ENCODE measurements at regions not wholly inside any gene's neighbourhood (a gene's known extent, or its start where the extent isn't known, plus 50 kb on each side); places are given as distances from the start of the nearest gene placed in this dataset.
"Not testable (repeated sequence)": the region's sequence is repeated elsewhere in the genome, so short reads cannot be mapped to it uniquely, and the experiment has no call there.

DNA sequence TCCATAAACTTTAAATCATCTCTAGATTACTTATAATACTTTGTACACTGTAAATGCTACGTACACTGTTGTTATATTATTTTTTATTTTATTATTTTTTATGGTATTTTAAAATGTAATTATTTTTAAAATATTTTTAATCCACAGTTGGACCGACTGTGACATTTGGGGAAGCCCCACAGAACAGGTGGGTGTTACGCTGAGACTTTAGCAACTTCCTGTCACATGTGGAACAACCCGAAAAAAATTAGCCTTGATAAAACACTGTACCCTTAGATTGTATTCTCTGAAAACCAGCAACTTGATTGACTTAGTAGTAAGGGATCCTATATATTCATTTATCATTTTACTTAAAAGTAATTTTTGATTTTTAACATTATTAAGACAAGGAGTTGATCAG is 1755.7 kb upstream of the SEL1L start:
- no peak for DNase-seq (ENCODE audit: low read depth in 3 of 3)

DNA sequence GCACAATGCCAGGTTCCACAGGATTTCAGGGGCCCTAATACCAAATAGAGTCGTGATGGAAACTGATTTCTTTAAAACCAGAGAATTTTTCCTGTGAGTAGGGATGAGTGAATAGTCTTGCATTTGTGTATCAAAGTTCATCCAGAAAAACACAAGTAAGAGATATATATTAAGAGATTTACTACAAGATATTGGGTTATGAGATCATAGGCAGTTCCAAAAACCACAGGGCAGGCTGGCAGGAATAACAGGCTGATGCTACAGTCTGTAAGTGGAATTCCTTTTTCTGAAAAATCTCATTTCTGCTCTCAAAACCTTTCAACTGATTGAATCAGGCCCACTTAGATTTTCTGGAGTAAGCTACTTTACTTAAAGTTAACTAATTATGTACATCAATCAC is 1756.2 kb upstream of the SEL1L start:
- DNase-seq (ENCODE audit: low read depth in 3 of 3) = no peak

GRCh38 chr14:83290447-83290846 is 1756.8 kb upstream of the SEL1L start:
- no peak for DNase-seq (ENCODE audit: low read depth in 3 of 3)

DNA sequence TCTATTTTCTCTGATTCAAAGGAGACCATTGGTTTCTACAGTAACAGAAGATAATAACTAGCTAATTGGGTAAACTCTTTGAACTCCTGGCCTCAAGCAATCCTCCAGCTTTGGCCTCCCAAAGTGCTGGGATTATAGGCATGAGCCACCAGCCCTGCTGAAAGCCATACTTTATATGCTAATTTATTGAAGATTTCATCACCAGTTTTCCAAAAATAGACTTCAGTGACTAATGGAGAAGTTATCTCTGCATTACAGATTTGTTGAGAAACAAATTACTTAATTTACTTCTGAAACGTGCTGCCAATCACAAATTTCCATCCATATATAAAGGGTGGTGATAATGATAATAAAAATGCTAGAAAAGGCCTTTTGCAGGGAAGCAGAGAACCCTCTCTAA is 1758.1 kb upstream of the SEL1L start:
- no peak for DNase-seq (ENCODE audit: low read depth in 3 of 3)

- DNase-seq (ENCODE audit: low read depth in 3 of 3) = no peak
These were observed 1761.3 kb upstream of the SEL1L start for GRCh38 chr14:83294941-83295340.

GRCh38 chr14:83297361-83297760 is 1763.7 kb upstream of the SEL1L start:
- DNase-seq (ENCODE audit: low read depth in 3 of 3) = no peak

DNA sequence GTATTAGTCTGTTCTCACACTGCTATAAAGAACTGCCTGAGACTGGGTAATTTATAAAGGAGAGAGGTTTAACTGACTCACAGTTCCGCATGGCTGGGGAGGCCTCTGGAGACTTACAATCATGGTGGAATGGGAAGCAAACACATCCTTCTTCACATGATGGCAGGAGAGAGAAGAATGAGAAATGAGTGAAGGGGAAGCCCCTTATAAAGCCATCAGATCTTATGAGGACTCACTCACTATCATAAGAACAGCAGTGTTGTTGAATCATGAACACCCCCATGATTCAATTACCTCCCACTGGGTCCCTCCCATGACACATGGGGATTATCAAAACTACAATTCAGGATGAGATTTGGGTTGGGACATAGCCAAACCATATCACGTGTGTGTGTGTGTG is 1764.4 kb upstream of the SEL1L start:
- DNase-seq (ENCODE audit: low read depth in 3 of 3) = not testable (repeated sequence)

DNA sequence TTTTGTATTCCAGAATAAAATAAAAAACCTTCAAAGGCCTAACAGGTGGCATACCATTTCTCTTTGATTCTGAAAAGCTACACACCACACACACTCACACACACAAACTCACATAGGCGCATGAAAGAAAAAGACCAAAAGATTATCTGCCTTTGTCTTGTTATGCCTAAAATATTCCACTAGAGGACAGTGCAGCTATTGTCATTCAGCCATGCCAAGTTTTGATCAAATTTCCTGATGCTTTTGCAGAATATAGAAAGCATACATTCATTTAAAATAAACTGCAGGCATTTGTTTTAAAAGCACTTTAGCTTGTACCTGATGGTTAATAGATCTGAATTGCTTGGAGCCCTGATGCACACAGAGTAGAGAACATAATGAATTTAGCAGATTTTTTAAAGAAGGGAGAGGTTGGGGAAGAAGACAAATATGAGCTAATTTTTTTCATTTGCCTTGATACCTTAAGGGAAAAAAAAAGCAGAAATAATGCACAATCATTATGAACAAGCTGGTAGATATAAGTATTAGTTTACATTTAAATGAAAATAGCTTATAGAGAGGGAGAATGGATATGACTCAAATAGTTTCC is 1766.9 kb upstream of the SEL1L start:
- no peak for DNase-seq (ENCODE audit: low read depth in 3 of 3)

DNA sequence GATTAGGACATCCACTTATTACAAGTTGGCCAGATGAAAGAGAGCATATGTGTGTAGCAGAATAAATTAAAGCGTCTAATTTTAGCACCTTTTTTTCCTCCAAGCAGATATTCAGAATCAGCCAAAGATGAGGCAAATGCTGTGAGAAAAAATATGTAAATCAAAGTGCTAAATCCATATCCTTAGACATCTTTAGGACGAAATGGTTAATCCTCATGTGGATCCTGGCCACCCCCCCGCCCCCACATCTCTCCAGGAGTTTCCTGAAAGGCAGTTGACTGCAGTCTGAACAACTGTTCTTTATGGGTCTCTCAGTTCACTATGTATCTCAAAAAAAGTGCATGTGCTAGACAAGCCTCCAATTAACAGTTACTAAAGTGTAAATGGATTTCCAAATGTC is 1768.1 kb upstream of the SEL1L start:
- DNase-seq (ENCODE audit: low read depth in 3 of 3) = no peak

DNA sequence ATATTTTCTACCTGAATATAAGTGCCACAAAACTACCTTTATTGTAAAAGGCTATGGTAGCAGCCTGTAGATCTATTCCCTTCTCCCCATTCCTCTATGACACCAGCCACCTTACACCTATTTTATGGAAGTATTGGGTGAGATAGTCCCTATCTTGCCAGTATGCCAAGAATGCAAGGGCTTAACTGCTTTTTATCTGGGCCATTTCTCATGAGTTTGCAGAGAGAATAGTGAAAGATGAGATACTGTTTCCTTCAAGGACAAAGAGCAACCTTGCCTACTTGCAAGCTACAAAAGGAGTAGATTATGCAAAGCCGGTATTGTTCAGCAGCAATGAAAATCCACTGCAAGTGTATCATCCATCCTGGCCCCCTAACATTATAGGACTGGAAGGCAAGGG is 1775.6 kb upstream of the SEL1L start:
- DNase-seq (ENCODE audit: low read depth in 3 of 3) = no peak

GRCh38 chr14:83309833-83310232 is 1776.2 kb upstream of the SEL1L start:
- DNase-seq (ENCODE audit: low read depth in 3 of 3) = no peak

- DNase-seq (ENCODE audit: low read depth in 3 of 3) = no peak
These were observed 1778.9 kb upstream of the SEL1L start for GRCh38 chr14:83312511-83312910.

DNA sequence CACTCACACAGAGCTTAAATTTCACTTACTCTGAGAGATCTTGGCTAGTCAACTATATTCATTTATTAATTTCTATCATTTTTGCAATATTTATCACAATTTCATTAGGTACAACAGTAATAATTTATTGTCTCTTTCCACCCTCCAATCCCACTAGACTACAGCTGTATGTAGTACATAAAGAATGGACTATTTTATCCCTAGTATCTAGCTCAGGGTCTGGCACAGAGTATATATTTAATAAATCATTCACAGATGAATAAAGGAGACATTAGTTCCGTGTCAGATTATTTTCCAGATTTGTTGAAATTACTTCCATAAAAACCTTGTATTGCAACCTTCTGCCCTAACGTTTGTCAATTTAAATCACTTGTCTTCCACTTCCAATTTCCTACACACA is 1781.1 kb upstream of the SEL1L start:
- DNase-seq (ENCODE audit: low read depth in 3 of 3) = no peak

GRCh38 chr14:83316356-83316755 is 1782.7 kb upstream of the SEL1L start:
- no peak for DNase-seq (ENCODE audit: low read depth in 3 of 3)

DNA sequence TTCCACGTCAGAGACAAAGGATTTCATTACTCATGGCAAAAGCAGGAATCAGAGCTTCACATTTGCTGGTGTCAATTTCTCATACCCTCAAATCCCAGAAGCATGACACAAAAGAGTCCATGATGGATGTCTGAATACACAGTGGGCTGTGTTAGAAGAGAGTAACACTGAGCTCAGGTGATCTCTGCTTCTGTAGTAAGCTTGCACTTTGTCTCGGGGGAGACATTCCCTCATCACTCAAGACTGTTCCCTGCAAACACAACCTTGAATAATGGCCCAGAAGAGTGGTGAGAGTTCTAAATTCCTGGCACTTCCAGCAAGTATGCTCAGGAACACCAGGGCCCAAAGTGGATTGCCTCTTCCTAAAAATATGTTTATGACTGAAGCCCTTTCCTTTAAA is 1787.2 kb upstream of the SEL1L start:
- no peak for DNase-seq (ENCODE audit: low read depth in 3 of 3)

- DNase-seq (ENCODE audit: low read depth in 3 of 3) = no peak
These were observed 1797.9 kb upstream of the SEL1L start for GRCh38 chr14:83331513-83331912.

DNA sequence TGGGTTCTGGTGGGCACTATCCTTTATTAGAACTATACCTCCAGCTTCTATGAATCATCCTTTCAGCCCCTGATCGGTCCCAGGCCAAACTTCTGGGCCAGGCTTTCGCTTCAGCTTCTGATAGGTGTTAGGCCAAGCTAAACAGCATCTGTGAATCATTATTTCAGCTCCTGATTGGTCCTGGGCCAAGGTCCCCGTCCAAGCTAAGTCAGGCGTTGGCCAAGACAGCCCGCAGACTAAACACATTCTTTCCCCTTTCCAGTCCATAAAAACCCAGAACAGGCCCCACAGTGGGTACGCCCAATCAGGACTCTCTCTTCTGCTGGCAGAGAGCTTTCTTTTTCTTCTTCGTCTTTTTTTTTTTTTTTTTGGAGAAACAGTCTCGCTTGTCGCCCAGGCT is 1808.9 kb upstream of the SEL1L start:
- no peak for DNase-seq (ENCODE audit: low read depth in 3 of 3)

DNA sequence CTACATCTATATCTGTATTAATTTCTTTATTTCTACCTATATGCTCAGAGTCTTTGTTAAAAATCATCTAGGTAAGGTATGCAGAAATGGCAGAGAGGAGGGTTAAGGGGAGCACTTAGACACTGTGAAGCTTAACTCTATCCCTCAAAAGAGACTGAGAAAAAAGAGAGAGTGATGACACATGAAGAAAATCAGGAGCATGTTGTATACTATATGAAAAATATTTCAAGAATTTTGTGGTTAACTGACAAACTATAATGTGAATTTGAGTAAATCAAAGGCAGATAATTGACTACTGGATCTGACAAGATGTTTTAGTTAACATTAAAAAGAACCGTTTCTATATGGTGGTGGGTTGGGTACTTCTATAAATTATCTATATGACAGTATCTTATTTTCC is 1814.2 kb upstream of the SEL1L start:
- DNase-seq (ENCODE audit: low read depth in 3 of 3) = no peak

DNA sequence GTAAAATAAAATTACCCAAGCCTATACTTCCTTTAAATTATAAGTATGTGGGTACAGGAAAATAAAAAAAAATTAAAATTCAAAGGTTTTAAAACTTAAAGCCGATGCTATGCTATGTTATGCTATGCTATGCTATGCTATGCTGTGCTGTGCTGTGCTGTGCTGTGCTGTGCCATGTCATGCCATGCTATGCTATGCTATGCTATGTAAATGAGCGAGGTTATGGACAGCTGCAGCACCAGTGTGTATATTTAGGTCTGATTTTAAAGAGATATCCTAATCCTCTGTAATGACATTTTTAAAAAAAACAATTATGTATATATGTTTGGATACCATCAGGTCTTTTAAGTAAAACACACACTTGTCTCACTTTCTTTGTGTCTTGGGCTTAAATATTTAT is 1822.0 kb upstream of the SEL1L start:
- no peak for DNase-seq (ENCODE audit: low read depth in 3 of 3)

DNA sequence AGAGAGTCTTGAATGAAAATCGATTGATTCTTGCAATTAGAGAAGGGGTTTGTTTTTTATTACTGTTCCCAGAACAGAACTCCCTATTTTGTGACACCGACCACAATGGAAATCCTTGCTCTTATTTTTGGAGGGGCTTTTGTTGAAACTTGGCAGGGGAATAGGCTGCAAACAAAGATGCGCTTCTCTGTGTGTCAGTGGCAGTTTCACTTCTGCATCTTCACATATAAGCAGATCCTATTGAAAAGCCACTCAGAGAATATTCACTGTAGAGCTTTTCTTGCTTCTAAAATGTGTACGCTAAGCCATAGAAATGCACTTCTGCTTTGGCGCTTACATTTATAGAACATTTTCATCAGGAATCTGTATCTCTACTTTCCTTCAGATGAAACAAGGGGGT is 1822.4 kb upstream of the SEL1L start:
- no peak for DNase-seq (ENCODE audit: low read depth in 3 of 3)

DNA sequence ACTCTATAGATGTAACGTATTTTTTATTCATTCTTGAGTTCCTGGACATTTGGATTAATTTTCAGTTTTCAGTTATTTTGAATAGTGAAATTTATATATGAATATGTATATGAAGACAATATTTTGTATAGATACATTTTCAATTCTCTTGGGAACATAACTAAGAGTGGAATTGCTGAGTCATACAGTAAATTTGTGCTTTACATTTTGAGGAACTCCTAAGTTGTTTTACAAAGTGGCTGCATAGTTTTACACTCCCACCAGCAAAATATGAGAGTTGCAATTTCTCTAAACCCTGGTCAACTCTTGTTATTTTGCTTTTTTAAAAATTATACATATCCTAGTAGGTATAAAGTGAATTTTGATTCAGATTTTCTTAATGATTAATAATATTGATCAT is 1838.6 kb upstream of the SEL1L start:
- no peak for DNase-seq (ENCODE audit: low read depth in 3 of 3)

DNA sequence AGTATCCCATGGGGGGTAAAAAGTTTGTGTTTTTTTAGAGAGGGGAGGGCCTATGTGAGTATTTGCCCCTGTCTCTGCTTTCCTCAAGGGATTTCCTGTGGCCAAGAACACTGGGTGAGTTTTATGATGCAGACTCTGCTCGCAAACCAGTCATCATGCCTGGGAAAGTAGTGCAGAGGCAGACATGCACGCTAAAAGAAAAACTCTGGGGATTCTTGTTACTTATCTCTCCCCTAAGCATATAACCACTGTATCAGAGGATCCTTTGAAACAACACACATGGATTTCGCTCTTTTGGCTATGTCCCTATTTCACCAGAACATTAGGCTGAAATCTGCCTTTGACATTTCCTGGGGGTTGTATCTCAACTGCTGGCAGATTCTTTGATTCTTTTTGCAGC is 1845.8 kb upstream of the SEL1L start:
- DNase-seq (ENCODE audit: low read depth in 3 of 3) = no peak

DNA sequence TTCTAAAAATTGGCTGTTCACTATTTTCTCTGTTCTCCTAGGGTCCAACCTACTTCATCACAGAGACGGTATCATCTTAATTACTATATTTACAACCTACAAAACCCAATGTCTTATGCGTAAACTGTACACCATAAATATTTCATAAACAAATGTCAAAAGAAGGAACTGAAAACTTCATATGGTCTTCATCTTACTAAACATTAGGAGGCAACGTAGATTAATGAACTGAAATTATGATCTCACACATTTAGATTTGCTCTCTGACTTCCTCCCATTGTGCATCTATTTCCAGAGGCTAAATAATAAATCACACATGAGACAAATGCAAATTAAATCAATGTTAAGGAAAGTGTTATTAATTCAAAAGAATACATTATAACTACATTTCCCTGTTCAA is 1850.6 kb upstream of the SEL1L start:
- no peak for DNase-seq (ENCODE audit: low read depth in 3 of 3)

DNA sequence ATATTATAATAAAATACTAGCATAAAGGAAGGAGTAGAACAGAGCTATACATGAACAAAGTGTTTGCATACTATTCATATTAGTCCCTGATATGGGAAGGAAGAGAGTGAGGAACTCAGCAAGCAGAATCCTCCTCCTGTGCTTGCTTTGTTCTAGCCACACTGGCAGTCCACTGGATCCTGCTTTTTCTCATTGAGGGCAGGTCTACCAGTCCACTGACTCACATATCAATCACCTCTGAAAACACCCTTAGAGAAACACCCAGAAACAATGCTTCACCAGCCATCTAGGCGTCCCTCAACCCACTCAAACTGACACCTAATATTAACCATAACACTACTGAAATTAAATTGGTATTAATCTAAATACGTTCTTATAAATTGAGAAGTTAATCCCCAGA is 1861.7 kb upstream of the SEL1L start:
- no peak for DNase-seq (ENCODE audit: low read depth in 3 of 3)

GRCh38 chr14:83416476-83416875 is 1882.8 kb upstream of the SEL1L start:
- no peak for DNase-seq (ENCODE audit: low read depth in 3 of 3)
